GM21825 (cell line): ENCODE measurements at regions not wholly inside any gene's neighbourhood (a gene's known extent, or its start where the extent isn't known, plus 50 kb on each side); places are given as distances from the start of the nearest gene placed in this dataset.
"Not testable (repeated sequence)": the region's sequence is repeated elsewhere in the genome, so short reads cannot be mapped to it uniquely, and the experiment has no call there.

Source experiments
- ATAC-seq: cut with Tn5 transposase; IDR thresholded peaks from one replicate; pipeline ENCODE4 v1.9.1; 2021; ENCODE audit warnings: mild to moderate bottlenecking, moderate library complexity; ENCODE audit not compliant: unreplicated experiment

DNA sequence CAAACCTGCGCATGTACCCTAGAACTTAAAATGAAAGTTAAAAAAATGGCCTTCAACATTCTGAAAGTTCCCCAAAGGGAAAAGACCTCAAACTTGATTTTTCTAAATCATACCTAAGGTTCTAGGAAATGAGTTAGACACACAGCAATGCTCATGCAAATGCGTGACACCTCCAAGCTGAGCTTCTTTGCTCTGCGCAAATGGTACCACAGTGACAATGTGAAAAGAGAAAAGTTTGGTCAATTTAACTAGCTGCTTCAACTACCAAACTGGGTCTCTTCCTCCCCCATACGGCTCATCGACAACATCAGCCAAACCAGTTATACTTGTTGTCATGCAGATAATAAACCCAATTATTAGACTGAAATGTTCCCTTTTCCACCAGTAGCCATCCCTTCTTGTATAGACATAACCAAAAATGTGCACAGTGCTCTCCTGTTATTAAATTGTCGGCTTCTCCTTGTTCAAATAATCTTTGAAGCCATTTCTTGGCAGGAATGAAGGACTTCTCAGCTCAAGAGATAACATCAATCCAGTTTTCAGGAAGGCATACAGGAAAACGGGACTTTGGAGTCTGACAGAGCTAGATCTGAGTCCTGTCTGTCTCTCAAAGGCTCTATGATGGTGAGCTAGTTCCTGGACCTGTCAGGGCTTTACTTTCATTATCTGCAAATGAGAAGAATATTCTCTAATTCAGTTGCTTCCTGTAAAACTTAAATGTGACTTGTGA is 185.6 kb upstream of the NR3C1 start:
- ATAC-seq, result no peak

DNA sequence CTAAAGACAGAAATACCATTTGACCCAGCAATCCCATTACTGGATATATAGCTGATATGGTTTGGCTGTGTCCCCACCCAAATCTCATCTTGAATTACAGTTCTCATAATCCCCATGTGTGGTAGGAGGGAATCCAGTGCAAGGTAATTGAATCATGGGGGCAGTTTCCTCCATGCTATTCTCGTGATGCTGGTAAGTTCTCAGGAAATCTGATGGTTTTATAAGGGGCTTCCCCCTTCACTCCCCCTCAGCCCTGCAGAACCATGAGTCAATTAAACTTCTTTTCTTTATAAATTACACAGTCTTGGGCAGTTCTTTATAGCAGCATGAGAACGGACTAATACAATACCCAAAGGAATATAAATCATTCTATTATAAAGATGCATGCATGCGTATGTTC is 184.6 kb upstream of the NR3C1 start:
- not testable (repeated sequence) for ATAC-seq

DNA sequence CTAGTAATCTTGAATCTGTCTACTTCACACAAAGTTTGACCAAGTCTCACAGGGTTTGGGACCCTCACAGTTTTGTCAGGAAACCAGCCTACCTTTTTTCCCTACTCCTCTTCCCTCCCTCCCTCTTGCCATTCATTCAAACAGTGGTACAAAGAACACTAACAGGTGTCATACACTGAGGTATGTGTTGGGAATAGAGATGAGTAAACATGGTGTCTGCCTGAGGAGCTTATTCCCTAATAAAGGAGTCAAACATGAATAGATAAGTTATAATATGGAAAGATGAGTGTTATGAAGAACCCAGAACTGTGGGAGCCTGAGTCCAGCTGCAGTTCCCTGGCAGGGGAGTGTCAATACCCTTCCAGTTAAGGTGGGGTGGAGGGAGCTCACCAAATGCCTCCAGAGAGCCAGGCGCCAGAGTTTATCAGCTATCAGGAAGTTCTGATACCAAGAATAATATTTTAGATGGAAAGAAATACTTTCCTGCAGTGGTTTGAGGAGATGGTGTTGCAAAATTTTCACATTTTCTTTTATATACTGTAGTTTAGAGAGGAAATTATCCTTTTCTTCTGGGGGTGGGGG is 183.4 kb upstream of the NR3C1 start:
- ATAC-seq, result no peak

DNA sequence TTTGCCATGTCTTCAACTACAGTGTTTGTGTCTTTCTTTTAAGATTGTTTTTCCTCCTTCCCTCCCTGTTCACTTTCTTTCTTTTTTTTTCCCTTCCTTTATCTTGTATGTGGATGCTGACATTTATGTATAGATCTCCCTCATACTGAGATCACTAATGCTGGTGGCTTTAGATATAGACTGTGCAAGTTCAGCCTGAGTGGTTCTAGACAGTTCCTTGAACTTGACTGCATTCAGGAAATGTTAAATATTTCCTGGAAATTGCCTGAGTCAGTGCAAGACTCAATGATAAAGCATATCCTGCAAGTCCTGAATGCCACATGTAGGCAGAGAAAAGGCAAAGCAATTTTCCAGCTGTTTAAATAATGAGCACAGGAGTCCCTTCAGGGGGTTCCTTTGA is 182.5 kb upstream of the NR3C1 start:
- ATAC-seq, result no peak

DNA sequence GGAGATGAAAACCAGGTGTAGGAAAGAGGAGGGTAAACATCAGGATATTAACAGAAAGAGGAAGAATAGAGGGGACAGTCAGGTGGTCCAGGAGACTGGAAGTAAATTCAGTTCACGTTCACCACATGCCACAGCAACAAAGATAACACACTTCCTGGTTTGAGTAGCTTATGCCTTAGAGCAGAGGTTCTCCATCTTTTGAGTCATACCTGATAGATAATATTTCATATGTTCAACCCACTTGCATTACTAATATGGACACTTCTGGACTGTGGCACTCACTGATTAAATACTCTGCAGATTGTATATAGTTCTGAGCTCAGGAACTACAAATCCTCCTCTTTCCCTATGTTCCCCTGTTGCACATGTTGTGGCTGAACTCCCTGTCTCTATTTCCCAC is 179.9 kb upstream of the NR3C1 start:
- ATAC-seq, result no peak

DNA sequence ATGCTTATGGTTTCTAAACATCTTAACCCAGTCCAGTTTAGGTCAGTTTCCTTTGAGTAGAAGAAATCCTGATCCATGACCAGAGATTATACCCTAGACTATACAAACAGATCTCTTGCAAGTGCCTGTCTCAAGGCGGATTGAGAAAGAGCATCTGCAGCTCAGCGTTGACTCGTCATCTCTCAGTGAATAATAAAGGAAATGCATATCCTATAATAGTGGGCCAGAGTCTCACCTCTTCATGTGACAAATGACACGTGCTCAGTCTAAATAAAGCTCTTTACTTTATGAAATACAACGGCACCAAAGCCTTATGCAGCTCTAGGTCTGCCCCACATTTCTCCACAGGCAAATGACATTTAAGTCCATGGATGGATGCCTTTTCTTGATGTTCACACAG is 179.4 kb upstream of the NR3C1 start:
- no peak for ATAC-seq

DNA sequence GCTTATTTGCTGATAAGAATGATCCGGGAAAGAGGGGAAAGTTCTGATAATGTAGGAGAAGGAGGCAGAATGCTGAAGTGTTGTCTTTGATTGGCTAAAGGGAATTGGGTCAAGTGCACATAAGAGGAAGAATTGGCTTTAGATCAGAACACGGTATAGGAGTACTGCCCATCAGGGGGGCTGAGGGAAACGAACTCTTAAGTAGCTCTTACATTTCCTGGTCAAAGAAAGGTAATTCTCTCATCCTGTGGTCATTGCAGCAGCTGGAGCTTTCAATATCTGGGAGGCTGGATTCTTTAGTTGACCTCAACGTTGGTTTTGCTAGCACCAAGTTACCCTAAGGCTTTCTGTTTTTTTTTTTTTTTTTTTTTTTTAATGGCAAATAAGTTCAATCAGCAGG is 178.7 kb upstream of the NR3C1 start:
- ATAC-seq, result no peak

DNA sequence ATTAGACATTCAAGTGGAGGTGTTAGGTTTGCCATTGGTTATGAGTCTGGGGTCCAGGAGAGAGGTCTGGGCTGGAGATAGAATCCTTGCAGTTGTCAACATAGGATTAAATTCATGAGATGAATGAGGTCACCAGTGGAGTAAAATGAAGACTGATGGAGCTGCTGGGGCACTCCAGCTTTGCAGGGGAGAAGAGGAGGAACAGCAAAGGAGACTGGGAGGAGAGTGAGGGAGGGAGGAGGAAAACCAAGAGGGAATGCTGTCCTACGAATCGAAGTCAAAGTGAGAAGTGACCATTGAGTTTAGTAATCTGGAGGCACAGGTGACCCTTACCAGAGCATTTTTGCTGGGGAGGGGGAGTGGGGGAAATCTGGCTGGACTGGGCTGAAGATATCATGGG is 178.2 kb upstream of the NR3C1 start:
- no peak for ATAC-seq

DNA sequence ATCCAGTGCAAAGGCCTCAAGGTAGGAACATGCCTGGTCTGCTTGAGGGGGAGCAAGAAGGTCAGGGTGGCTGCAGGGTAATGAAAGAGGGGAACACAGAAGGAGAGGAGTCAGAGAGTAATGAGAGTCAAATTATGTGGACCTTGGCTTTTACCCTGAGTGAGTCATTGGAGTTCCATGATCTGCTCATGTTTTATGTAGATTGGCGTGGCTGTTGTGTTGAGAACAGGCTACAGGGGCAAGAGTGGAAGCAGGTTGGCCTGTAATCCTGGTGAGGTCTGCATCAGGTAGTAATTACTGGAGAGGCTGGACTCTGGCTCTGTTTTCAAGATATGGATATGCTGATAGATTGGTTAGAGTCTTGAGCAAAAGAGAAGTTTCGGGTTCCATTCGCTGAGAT is 177.7 kb upstream of the NR3C1 start:
- no peak for ATAC-seq

DNA sequence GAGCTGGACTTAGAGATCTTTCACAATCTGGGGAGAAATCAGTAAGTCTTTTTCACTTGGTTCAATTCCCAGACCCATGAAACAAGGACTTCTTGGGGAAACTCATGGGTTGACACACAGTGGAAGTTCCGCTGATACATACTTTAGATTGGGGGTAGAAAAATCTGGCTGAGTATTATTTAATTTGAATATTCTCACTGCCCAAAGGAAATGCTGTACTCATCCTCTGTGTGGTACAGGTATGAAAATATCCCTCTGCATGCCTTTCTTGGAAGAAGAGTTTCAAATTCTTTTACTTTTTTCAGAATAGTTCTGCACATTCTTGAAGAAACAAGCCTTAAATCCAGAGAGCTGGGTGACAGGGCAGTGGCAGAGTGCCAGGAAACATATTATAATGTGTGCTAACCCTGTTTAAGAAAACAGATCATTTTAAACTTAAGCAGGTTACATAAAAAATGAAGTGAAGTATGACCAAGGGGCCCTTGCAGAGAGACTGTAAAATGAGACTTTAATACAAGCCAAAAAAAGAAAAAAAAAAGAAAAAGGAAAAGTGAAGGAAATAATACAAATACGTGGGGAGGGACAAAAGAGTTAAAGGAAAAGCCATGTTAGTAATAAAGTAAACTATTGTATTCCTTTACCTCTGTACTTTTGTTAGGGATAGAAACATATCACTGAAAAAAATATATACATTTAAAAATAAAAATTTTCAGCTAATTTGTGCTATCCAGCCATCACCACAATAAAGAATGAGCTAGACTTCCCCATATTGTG is 173.4 kb upstream of the NR3C1 start:
- no peak for ATAC-seq

DNA sequence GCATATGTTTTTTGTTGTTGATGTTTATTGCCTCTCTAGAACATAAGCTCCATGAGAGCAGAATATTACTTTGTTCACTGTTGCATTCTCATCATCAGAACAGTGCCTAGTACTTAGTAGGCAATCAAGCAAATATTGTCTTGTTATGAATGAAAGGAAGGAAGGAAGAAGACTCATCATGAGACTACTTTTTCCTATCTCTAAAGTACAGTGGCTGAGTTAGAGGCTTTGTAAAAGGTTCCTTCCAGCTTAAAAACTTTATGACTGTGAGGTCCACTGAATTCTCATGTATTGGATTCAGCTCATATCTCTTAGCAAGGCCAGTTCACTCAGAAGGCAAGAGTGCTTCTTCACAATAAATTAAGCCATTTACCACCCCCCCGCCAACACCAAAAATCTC is 171.8 kb upstream of the NR3C1 start:
- ATAC-seq, result no peak

DNA sequence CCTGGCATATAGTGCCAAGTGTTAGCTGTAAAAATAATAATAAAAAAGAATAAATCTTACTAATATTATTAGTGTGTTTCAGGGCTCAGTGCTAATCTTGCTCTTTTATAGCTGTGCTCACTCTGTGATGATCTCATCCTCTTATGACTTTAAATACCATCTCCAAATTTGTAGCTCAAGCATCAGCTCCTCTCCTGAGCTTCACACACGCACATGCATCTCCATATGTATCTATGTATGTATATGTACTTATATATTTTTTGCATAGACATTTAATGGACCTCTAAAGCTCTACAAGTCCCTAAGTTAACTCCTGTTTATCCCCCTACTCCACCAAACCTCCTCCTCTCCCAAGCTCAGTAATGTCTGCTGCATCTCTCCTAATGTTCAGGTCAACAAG is 170.8 kb upstream of the NR3C1 start:
- ATAC-seq, result no peak

DNA sequence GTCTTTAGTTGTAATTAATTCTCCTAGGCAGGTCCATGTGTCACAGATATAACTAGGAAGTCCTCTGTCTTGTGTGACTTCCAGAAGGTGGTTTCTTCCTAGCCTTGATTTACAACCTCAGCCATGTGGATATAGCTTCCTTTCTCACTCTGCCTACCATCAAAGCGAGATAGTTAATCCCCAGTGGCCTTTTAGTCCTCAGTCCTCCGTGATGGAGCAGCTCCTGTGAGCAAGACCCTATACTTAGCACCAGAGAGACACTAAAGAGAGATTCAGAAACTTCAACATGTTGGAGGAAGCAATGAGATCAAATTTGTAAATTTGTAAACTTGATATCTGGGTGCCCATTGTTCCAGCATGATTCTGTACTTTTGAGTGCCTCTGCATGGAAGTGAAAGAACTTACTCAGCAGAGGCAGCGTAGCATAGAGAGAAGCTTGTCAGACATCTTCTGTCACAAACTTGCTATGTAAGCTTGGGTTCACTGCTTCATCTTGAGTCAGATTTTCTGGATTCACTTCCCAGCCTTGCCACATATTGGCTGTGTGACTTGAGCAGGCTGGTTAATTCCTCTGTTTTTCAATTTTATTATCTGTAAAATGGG is 170.2 kb upstream of the NR3C1 start:
- ATAC-seq, result peak; percentile 63

DNA sequence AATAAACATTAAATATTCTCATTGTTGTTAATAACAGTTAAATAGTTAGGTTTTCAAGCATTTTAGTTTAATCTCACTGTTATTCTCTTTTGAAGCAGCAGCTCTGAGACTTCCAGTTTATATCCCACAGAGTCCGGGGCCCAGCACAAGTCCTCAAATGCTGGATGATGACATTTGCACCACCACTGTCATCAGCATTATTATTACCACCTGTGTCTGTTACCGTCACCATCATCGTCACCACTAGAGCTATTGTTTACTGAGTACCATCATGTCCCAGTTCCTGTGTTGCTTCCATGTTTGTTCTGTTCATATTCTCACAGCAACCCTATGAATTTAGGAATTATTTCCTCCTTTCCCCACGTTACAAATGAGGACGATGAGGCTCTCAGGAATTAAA is 169.2 kb upstream of the NR3C1 start:
- no peak for ATAC-seq

DNA sequence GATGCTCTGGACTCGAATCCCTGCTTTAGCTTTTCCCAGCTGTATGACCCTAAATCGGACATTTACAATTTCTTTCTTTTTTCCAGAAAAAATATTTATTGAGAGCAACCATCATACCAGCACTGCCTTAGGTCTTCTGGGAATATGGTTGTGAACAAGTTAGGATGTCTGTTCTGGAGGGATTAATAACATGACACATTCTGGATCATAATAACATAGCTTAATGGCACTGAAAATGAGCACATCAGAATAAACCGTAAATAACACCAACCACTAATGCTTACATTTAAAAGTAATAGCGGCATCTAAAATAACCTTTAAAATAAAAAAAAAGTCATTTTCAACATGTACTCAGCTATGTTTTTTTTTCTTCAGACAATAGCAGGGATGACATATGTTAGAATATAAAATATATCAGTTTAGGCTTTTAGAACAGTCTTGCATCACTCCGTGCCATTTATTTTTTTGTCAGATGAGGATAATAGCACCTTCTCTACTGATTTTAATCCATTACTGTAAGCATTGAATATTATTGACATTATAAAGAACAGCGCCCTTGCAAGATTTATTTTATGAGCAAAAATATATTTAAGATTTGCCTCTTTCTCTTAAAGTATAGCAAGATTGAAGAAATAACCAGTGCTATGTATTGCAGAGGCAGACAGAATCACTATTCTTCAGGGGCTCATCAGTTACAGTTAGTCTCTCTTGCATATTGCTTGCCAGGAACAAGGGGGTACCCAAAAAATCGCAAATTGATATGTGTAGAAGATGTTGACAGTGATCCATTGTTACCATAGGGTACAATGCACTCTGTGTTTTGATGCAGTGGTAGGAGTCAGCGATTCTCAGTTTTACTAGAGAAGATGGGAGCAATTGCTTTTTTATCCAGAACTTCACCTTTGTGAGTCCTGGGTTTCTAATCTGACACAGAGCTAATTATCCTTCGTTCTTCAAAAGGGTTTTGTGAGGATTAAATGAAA is 168.4 kb upstream of the NR3C1 start:
- ATAC-seq, result no peak

DNA sequence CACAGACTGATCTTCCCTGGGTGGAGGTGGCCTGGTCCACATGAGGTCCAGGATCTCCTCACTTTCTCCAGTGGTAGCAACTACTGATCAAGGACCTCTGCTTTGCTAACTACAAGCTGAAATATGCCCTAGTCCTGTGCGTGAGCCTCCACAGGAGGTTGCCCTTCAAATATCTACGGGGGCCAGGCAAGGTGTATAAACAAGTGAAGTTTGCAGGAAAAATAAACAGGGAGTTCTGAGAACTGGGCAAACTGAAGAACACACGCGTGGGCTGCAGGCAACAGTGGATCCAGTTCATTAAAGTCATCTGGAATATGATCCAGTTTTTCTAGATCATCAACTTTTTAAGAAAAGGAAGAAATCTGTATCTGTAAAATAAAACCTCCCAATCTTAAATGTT is 167.5 kb upstream of the NR3C1 start:
- ATAC-seq, result no peak

DNA sequence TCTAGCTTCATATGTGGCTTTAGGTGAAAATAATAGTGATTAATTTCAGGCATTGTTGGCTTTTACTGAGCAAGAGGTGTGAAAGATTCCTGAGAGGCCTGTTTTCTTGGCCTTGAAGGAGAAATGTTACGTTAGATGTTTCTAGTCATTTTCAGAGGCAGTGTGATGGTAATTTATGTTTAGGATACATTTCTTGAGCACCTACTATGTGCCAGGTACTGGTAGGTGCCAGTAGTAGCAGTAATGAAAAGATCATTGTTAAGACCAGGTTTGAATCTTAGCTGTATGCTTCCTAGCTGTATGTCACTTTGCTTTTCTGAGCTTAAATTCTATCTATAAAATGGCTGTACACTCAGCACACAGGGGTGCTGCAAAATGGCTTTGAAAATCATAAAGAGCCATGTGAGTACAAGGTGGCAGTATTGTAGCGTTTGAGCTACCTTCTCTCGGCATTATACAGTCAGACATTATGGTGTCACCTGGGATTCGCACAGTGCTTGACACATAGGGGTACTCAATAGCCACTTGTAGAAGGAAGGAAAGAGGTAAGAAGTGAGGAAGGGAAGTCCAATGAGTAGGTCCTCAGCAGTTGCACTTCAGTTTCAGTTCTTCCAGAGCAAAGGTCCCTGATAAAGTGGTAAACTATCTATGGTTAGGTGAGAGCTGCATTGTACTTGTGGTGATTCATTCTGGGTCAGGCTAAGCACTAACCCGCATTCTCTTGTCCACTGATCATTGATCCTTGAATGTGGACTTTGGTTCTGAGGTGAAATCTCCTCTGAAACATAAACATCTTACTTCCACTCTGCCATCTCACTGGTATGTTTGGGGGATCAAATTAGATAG is 166.5 kb upstream of the NR3C1 start:
- no peak for ATAC-seq

DNA sequence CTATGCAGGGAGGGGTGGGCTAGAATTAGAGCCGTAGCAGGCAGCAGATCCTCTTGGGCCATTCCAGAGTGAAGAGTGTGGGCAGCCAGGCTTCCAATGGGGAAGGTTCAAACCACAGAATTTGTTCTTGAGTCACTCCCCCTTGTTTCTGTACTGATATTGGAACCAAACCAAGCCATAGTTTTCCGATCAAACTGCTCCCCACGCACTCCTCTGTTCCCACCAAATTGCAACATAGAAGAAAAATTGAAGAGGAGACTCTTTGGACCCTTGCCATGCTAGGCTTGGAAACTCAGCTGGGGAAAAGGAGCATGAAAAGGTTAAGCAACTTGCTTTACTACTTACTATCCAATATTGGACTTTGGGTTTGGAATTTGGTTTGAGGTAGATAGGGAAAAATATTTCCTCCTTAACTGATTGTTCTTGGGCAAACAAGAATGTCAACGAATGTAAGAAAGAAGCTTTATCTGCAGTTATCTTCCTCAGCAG is 165.8 kb upstream of the NR3C1 start:
- no peak for ATAC-seq
